ENCODE measurements at regions not wholly inside any gene's neighbourhood (a gene's known extent, or its start where the extent isn't known, plus 50 kb on each side); places are given as distances from the start of the nearest gene placed in this dataset.
A peak's percentile ranks its signal among the peaks of the same experiment; 100 is the strongest.

DNA sequence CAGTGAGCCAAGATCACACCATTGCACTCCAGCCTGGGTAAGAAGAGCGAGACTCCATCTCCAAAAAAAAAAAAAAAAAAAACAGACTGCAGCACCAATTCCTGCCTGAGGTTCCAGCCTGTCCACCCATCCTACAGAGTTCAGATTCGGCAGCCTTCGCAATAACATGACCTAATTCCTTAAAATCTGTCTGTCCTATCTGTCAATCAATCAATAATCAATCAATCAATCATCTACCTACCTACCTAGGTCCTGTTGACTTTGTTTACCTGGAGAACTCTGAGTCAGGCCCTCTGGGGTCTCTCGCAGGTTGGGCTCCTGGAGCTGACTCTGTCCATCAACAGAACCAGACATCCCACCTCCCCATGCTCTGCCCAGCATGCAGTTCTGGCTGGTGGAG, 236.7 kb downstream of the ENGASE start:
- TF ChIP-seq ELF4 (IDR thresholded peaks at IDR 0.05) (no peak), ARNT (IDR thresholded peaks at IDR 0.05) (no peak), HDGF (IDR thresholded peaks at IDR 0.05; ENCODE audit: borderline replicate concordance) (no peak), TARDBP (IDR thresholded peaks at IDR 0.05) (no peak)
- TF ChIP-seq, protein P1, sequence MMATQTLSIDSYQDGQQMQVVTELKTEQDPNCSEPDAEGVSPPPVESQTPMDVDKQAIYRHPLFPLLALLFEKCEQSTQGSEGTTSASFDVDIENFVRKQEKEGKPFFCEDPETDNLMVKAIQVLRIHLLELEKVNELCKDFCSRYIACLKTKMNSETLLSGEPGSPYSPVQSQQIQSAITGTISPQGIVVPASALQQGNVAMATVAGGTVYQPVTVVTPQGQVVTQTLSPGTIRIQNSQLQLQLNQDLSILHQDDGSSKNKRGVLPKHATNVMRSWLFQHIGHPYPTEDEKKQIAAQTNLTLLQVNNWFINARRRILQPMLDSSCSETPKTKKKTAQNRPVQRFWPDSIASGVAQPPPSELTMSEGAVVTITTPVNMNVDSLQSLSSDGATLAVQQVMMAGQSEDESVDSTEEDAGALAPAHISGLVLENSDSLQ (IDR thresholded peaks at IDR 0.05) = peak; percentile 80
- ChIA-PET CTCF (no interaction called here), POLR2A (interaction anchor here (1.4 kb wide), 1 partner anchor 13 kb away, joined by 3 read pairs; no protein-coding TSS in a partner anchor)
- DNase-seq (ENCODE audit: extremely low spot score) = no peak

DNA sequence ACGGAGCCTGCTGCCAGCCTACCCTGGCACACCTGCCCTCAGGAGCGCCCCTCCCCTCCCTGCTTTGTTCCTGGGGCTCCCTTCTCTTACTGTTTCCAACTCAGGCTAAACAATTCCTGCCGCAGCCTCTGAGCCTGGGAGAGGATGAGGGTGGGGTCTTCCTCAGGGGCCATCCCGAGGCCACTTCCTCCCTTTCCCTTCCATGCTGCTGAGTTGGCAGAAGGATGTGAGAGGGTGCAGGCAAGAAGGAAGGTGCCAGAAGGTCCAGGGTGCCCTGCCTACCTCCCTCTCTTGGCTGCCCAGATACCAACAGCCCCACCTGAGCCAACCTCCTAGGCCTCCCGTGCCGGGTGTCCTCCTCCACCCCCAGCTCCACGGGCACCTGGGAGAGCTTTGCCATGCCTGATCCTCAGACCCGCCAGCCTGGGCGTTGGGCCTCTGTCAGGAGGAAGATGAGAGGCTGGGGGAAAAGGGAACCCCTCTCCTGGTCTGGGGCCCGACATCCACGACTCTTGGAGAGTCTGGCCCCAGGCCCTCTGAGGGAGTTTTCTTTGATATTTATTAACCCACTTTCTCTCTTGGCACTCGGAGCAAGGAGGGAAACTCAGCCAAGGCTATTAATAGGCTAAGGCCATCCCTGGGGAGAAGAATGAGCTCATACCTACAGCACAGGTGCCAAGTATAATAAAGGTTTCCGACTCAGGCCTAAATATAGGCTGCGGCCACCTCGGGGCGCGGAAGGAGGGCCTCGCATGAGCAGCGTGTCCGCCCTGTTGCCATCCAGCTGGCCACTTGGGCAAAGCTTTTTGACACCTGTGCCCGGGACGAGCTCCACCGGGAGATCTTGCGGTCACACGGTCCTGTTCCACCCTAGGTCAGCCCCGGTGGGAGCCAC, 232.0 kb downstream of the ENGASE start:
- TF ChIP-seq LEF1 (IDR thresholded peaks at IDR 0.05; ENCODE audit: borderline replicate concordance) (no peak), FOXM1 (IDR thresholded peaks at IDR 0.05; ENCODE audit: borderline replicate concordance) (no peak), FOXA1 (IDR thresholded peaks at IDR 0.05) (no peak)
- TF ChIP-seq, protein P1 (IDR thresholded peaks at IDR 0.05) = no peak
- no peak for DNase-seq (ENCODE audit: extremely low spot score)
- CTCF ChIA-PET = no interaction called here
- POLR2A ChIA-PET = no interaction called here

DNA sequence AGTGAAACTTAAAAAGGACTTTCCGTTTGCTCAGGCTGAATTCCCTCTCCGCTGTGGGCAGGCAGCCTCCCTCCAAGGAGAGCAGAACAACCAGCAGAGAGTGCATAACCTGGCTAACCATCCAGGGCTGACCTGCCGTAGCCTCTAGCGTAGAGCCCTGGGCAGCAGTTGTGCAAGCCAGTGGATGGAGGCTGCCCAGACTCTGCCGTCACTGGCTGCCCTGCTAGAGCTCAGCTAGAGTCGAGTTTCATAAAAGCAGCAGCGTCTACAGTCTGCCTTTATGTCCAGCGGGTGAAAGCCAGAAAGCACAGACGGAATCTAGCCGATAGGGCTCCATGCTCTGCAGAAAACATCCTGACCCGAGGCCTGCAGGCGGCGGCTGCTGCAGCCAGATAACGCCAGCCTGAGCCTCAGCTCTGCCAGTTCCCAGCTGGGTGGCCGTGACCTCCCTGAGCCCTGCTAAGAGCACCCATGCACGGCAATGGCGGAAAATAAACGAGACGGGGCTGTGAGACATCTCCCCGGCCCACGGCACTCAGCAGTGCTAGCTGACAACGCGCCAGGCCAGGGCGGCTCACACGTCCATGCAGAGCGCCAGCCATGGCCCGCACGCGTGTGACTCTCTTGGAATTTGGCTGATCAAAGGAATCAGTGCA, 231.3 kb downstream of the ENGASE start:
- CTCF ChIA-PET = no interaction called here

DNA sequence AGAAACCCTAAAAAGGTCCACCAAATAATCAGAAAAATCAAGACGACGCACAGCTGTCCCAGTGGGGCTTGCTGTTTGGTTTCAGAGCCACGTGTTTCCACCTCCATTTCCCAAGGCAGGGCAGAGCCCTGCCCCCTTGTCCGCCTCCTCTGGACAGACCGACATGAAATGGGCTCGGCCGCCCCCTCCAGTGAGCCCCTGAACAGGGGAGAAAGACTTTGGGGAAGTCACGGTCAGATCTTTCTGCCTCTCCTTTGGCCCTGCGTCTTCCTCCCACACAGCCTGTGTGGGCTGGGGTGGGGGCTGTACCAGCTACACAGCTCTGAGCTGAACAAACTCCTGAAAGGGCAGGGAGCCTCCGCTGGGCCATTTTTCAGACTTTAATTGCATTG, 230.7 kb downstream of the ENGASE start:
- POLR2A ChIA-PET = no interaction called here
- DNase-seq (ENCODE audit: extremely low spot score) = no peak
- CTCF ChIA-PET = no interaction called here
- no peak for TF ChIP-seq SUZ12 (IDR thresholded peaks at IDR 0.05)

More for the DNA sequence above, 231.3 kb downstream of the ENGASE start:
- TF ChIP-seq FOXA1 (IDR thresholded peaks at IDR 0.05) (no peak), SUZ12 (IDR thresholded peaks at IDR 0.05) (no peak), NFRKB (IDR thresholded peaks at IDR 0.05) (no peak), L3MBTL2 (conservative IDR thresholded peaks at IDR 0.05) (no peak), ARNT (IDR thresholded peaks at IDR 0.05) (no peak), FOXK2 (IDR thresholded peaks at IDR 0.05) (no peak), TARDBP (IDR thresholded peaks at IDR 0.05) (no peak), SP1 (IDR thresholded peaks at IDR 0.05) (no peak), LEF1 (IDR thresholded peaks at IDR 0.05; ENCODE audit: borderline replicate concordance) (no peak), BHLHE40 (IDR thresholded peaks at IDR 0.05; ENCODE audit: borderline replicate concordance) (no peak), ELF4 (IDR thresholded peaks at IDR 0.05) (no peak), CTBP1 (IDR thresholded peaks at IDR 0.05; ENCODE audit: borderline replicate concordance) (no peak), HDGF (IDR thresholded peaks at IDR 0.05; ENCODE audit: borderline replicate concordance) (no peak), FOXM1 (IDR thresholded peaks at IDR 0.05; ENCODE audit: borderline replicate concordance) (no peak), ZNF384 (IDR thresholded peaks at IDR 0.05) (no peak)
- TF ChIP-seq, protein P1 (IDR thresholded peaks at IDR 0.05) = no peak
- POLR2A ChIA-PET = no interaction called here
- no peak for DNase-seq (ENCODE audit: extremely low spot score)

DNA sequence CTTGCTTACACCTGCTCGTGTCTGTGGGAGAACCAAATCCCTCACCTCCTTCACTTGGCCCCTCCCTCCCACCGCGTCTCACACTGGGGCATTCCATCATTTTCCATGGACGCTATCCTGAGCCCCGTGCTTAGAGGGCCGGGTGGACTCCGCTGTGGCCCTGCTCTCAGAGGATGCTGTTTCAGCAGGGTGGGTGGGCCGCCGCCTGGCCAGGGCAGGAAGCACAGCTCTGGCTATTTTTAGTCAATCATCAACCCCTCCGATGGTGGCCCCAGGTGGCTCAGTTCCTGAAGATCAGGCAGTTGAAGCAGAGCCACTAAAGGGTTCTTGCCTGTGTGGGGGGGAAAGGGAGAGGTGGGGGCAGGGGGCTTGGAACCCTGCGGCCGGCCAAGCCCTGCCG, 230.3 kb downstream of the ENGASE start:
- POLR2A ChIA-PET = no interaction called here
- TF ChIP-seq L3MBTL2 (conservative IDR thresholded peaks at IDR 0.05) = no peak
- no peak for TF ChIP-seq ELF4 (IDR thresholded peaks at IDR 0.05)
- no peak for TF ChIP-seq FOXA1 (IDR thresholded peaks at IDR 0.05)
- no peak for TF ChIP-seq ZNF384 (IDR thresholded peaks at IDR 0.05)
- TF ChIP-seq SUZ12 (IDR thresholded peaks at IDR 0.05) = no peak
- TF ChIP-seq FOXK2 (IDR thresholded peaks at IDR 0.05) = no peak
- CTCF ChIA-PET = no interaction called here
- peak; percentile 42 for DNase-seq (ENCODE audit: extremely low spot score)

DNA sequence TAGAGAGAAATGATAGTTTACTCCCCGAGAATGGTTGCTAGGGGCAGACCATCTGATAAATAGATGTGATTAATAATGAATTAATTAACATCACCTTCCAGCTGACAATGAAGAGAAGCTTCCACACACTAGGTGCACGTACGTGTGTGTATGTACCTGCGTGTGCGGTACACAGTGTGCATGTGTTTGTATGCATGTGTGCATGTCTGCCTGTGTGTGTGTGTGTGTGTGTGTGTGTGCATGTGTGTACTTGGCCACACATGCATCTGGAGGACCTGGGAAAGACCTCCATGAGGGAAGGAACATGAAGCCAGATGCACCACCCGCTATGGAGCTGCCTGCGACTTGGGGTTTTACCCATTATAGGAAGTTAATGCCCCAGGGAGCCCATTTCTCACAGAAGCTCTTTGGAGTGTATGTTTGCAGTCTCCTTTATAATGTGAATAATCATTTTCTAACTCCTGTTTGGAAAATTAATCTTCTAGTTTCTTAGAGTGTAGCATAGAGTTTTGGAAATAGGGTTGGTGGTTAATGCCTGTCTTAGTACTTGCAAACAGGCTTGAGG, 229.1 kb downstream of the ENGASE start:
- POLR2A ChIA-PET = no interaction called here
- TF ChIP-seq BHLHE40 (IDR thresholded peaks at IDR 0.05; ENCODE audit: borderline replicate concordance) (no peak), FOXK2 (IDR thresholded peaks at IDR 0.05) (no peak), ELF4 (IDR thresholded peaks at IDR 0.05) (no peak), FOXM1 (IDR thresholded peaks at IDR 0.05; ENCODE audit: borderline replicate concordance) (no peak), HDGF (IDR thresholded peaks at IDR 0.05; ENCODE audit: borderline replicate concordance) (no peak), L3MBTL2 (conservative IDR thresholded peaks at IDR 0.05) (no peak), NFRKB (IDR thresholded peaks at IDR 0.05) (no peak), SUZ12 (IDR thresholded peaks at IDR 0.05) (no peak), LEF1 (IDR thresholded peaks at IDR 0.05; ENCODE audit: borderline replicate concordance) (no peak), SP1 (IDR thresholded peaks at IDR 0.05) (no peak), TARDBP (IDR thresholded peaks at IDR 0.05) (no peak), ARNT (IDR thresholded peaks at IDR 0.05) (no peak), FOXA1 (IDR thresholded peaks at IDR 0.05) (no peak)
- TF ChIP-seq, protein P1 (IDR thresholded peaks at IDR 0.05) = no peak
- no peak for DNase-seq (ENCODE audit: extremely low spot score)
- CTCF ChIA-PET = interaction anchor here (0.7 kb wide), 1 partner anchor 89 kb away, joined by 3 read pairs; no protein-coding TSS in a partner anchor
